ENCODE measurements at regions not wholly inside any gene's neighbourhood (a gene's known extent, or its start where the extent isn't known, plus 50 kb on each side); places are given as distances from the start of the nearest gene placed in this dataset.
A peak's percentile ranks its signal among the peaks of the same experiment; 100 is the strongest.
"Not testable (repeated sequence)": the region's sequence is repeated elsewhere in the genome, so short reads cannot be mapped to it uniquely, and the experiment has no call there.

- DNase-seq, result not testable (repeated sequence)
These were observed 110.6 kb downstream of the RPIA start for GRCh38 chr2:88802026-88802425.

GRCh38 chr2:88807237-88807962 lies 115.9 kb downstream of the RPIA start:
- DNase-seq, result no peak

GRCh38 chr2:88808083-88808482 lies 116.6 kb downstream of the RPIA start:
- no peak for DNase-seq

- no peak for DNase-seq
These were observed 117.2 kb downstream of the RPIA start for GRCh38 chr2:88808652-88809051.

- DNase-seq, result no peak
These were observed 117.7 kb downstream of the RPIA start for GRCh38 chr2:88809216-88809615.

- DNase-seq, result no peak
These were observed 118.5 kb downstream of the RPIA start for GRCh38 chr2:88810017-88810416.

- DNase-seq, result no peak
These were observed 119.0 kb downstream of the RPIA start for GRCh38 chr2:88810488-88810887.

- no peak for DNase-seq
These were observed 119.8 kb downstream of the RPIA start for GRCh38 chr2:88811233-88811632.

GRCh38 chr2:88811681-88812080 lies 120.2 kb downstream of the RPIA start:
- DNase-seq, result no peak

- DNase-seq, result no peak
These were observed 122.1 kb downstream of the RPIA start for GRCh38 chr2:88813612-88814011.

GRCh38 chr2:88815282-88815681 lies 123.8 kb downstream of the RPIA start:
- no peak for DNase-seq

GRCh38 chr2:88815697-88816096 lies 124.2 kb downstream of the RPIA start:
- DNase-seq, result no peak

GRCh38 chr2:88818381-88818780 lies 126.9 kb downstream of the RPIA start:
- DNase-seq, result no peak

GRCh38 chr2:88824951-88825350 lies 133.5 kb downstream of the RPIA start:
- no peak for DNase-seq

- DNase-seq, result no peak
These were observed 134.9 kb downstream of the RPIA start for GRCh38 chr2:88826399-88826798.

- no peak for DNase-seq
These were observed 136.3 kb downstream of the RPIA start for GRCh38 chr2:88827821-88828220.

GRCh38 chr2:88828397-88829137 lies 137.1 kb downstream of the RPIA start:
- DNase-seq, result peak; percentile 6

GRCh38 chr2:88829607-88830463 lies 138.4 kb downstream of the RPIA start:
- no peak for DNase-seq

GRCh38 chr2:88831071-88831791 lies 139.8 kb downstream of the RPIA start:
- no peak for DNase-seq

- DNase-seq, result peak; percentile 34
These were observed 140.3 kb downstream of the RPIA start for GRCh38 chr2:88831792-88832248.

GRCh38 chr2:88832311-88832991 lies 141.0 kb downstream of the RPIA start:
- DNase-seq, result no peak

GRCh38 chr2:88832992-88833389 lies 141.5 kb downstream of the RPIA start:
- DNase-seq, result no peak

Data from EL (cell line).